SJCRH30 (cell line): ENCODE measurements at regions not wholly inside any gene's neighbourhood (a gene's known extent, or its start where the extent isn't known, plus 50 kb on each side); places are given as distances from the start of the nearest gene placed in this dataset.

Experiments
- DNase-seq, 2 experiments: peaks; one replicate each; pipeline ENCODE4 v3.0.0-alpha.2; 2015 to 2020
- H3K27ac ChIP-seq: fragments of 250-450 bp; sonication (Bioruptor Pico); 2 replicates; pipeline ENCODE4 v1.5.1; 2020; ENCODE audit warnings: mild to moderate bottlenecking, moderate library complexity
- H3K27me3 ChIP-seq: fragments of 250-450 bp; sonication (Bioruptor Pico); 2 replicates; pipeline ENCODE4 v1.5.1; 2020; ENCODE audit warnings: mild to moderate bottlenecking, moderate library complexity
- H3K36me3 ChIP-seq: fragments of 250-450 bp; sonication (Bioruptor Pico); 2 replicates; pipeline ENCODE4 v1.5.1; 2020; ENCODE audit warnings: mild to moderate bottlenecking, moderate library complexity
- H3K4me1 ChIP-seq: fragments of 250-450 bp; sonication (Bioruptor Pico); 2 replicates; pipeline ENCODE4 v1.5.1; 2020; ENCODE audit warnings: mild to moderate bottlenecking, moderate library complexity
- H3K4me3 ChIP-seq: fragments of 250-450 bp; sonication (Bioruptor Pico); 2 replicates; pipeline ENCODE4 v1.5.1; 2020; ENCODE audit warnings: mild to moderate bottlenecking, moderate library complexity
- H3K9me3 ChIP-seq: fragments of 250-450 bp; sonication (Bioruptor Pico); replicated peaks from 2 replicates; pipeline ENCODE4 v1.5.1; 2020; ENCODE audit warnings: mild to moderate bottlenecking, moderate library complexity

DNA sequence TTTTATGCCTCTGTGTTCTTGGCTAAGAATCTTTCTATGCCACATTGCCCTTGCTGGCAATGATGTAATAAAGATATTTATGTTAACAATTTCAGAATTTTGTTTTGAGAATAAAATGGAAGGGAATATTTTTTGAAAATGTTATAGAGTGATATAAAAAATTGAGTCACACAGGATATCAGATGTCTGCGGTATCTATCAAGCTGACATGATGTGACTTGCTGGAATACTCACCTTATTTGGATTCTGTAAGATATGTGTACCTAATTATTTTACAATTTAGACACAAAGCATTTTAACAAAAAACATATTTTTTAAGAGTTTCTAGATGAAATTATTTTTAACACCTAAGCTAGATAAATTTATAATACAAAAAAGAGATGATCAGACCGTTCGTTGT is 660.0 kb upstream of the B3GALT2 start:
- Histone ChIP-seq H3K36me3 (no peaks in the 10 kb centered on the region), H3K4me3 (no peak overlapping the region), H3K27ac (no peak overlapping the region), H3K4me1 (no peaks in the 10 kb centered on the region), H3K27me3 (no peaks in the 10 kb centered on the region), H3K9me3 (no peaks in the 10 kb centered on the region)
- DNase-seq, result no peak

DNA sequence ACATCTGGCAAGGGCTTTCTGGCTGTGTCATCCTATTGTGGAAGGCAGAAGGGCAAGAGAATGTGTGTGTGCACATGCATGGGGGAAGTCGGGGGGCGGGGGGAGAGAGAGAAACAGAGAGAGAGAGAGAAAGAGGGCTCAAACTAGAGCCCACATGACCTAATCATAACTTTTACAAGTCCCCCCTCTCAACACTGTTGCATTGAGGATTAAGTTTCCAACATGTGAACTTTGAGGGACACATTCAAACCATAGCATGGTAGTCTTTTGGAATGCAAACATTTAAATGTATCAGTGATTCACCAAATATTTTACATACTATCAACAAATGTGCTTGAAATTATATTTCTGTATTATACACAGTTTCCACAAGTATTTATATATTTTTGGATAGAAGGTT is 655.4 kb upstream of the B3GALT2 start:
- H3K9me3 ChIP-seq, result no peaks in the 10 kb centered on the region
- no peaks in the 10 kb centered on the region for H3K36me3 ChIP-seq
- no peaks in the 10 kb centered on the region for H3K4me1 ChIP-seq
- no peak overlapping the region for H3K27ac ChIP-seq
- DNase-seq, result no peak
- no peak overlapping the region for H3K4me3 ChIP-seq
- no peaks in the 10 kb centered on the region for H3K27me3 ChIP-seq

DNA sequence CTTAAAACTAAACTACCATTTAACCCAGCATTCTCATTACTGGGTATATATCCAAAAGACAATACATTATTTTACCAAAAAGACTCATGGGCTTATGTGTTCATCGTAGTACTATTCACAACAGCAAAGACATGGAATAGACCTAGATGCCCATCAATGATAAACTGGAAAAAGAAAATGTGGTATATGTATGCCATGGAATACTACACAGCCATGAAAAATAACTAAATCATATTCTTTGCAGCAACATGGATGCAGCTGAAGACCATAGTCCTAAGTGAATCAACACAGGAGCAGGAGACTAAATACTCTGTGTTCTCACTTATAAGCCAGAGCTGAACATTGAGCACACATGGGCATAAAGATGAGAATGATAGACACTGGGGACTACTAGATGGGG is 645.1 kb upstream of the B3GALT2 start:
- H3K27me3 ChIP-seq, result no peaks in the 10 kb centered on the region
- no peaks in the 10 kb centered on the region for H3K9me3 ChIP-seq
- no peaks in the 10 kb centered on the region for H3K4me1 ChIP-seq
- no peak overlapping the region for H3K27ac ChIP-seq
- no peaks in the 10 kb centered on the region for H3K36me3 ChIP-seq
- DNase-seq, result no peak
- no peak overlapping the region for H3K4me3 ChIP-seq

DNA sequence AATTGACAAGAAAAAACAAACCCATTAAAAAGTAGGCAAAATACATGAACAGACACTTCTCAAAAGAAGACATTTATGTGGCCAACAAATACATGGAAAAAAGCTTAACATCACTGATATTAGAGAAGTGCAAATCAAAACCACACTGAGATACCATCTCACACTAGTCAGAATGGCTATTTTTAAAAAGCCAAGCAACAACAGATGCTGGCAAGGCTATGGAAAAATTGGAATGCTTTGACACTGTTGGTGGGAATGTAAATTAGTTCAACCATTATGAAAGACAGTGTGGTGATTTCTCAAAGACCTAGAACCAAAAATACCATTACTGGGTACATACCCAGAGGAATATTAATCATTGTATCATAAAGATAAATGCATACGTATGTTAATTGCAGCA is 641.1 kb upstream of the B3GALT2 start:
- Histone ChIP-seq H3K27ac (no peak overlapping the region), H3K36me3 (no peaks in the 10 kb centered on the region), H3K4me3 (no peak overlapping the region), H3K4me1 (no peaks in the 10 kb centered on the region), H3K27me3 (no peaks in the 10 kb centered on the region), H3K9me3 (no peaks in the 10 kb centered on the region)
- no peak for DNase-seq

DNA sequence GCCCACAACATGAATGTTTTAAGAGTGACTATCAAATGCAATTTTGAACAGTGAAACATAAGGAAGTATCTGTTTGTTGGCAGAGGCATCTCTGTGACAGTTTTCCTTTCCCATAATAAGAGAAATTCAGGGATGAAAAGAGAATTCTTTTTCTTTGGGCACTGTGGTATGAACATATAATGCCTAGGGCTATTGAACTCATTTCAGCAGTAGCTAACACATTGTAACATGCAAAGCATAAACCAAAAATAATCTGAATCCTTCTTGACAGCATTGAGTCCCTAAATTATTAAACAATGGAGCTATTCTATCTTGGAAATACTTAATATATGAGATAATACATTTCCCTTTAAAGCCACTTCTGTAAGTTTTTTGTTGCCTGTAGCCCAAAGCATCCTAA is 633.0 kb upstream of the B3GALT2 start:
- Histone ChIP-seq H3K27me3 (no peaks in the 10 kb centered on the region), H3K4me1 (no peaks in the 10 kb centered on the region), H3K36me3 (no peaks in the 10 kb centered on the region), H3K9me3 (no peaks in the 10 kb centered on the region), H3K27ac (no peak overlapping the region), H3K4me3 (no peak overlapping the region)
- DNase-seq, result no peak

GRCh38 chr1:193807208-193807607 is 620.8 kb upstream of the B3GALT2 start:
- Histone ChIP-seq H3K4me3 (no peak overlapping the region), H3K4me1 (no peaks in the 10 kb centered on the region), H3K9me3 (no peaks in the 10 kb centered on the region), H3K27me3 (no peaks in the 10 kb centered on the region), H3K36me3 (no peaks in the 10 kb centered on the region), H3K27ac (no peak overlapping the region)
- DNase-seq, result no peak

GRCh38 chr1:193806079-193807048 is 620.0 kb upstream of the B3GALT2 start:
- Histone ChIP-seq H3K27me3 (no peaks in the 10 kb centered on the region), H3K36me3 (no peaks in the 10 kb centered on the region), H3K9me3 (no peaks in the 10 kb centered on the region), H3K4me1 (no peaks in the 10 kb centered on the region), H3K27ac (no peak overlapping the region), H3K4me3 (no peak overlapping the region)
- no peak for DNase-seq

DNA sequence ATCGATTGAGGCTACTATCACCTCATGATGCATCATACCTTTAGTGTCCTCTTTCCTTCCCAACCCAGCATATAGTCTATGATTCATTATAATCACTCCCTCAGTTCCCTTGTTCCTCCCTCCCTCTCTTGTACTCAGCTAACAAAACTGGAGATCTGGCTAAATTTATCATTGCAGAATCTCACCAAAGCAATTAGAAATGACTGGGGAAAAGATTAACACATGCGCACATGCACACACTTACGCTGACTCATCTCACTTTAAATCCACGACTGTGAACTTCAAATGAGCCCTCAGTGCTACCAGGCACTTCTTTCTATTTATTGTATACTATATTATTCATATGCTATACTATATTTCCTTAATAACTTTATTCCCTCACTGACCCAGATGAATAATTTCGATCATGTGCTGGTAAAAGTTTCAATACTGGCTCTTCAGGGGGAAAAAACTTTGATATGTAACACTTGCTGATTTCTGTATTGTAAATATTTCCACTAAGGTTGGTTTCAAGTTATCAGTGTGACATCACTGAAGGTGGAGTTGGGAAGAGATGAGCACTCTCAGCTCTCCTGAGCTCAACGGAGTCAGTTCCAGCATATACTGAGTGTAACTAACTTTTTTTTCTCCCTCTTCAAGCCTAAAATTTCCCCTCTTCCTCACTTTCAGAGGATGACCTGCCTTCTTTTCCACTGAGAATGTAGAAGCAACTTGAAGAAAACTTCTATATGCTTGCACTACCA is 613.7 kb upstream of the B3GALT2 start:
- no peak for DNase-seq
- Histone ChIP-seq H3K4me1 (no peaks in the 10 kb centered on the region), H3K4me3 (no peak overlapping the region), H3K27me3 (no peaks in the 10 kb centered on the region), H3K9me3 (no peaks in the 10 kb centered on the region), H3K27ac (no peak overlapping the region), H3K36me3 (no peaks in the 10 kb centered on the region)

GRCh38 chr1:193799371-193799770 is 613.0 kb upstream of the B3GALT2 start:
- H3K4me1 ChIP-seq, result no peaks in the 10 kb centered on the region

GRCh38 chr1:193794239-193794638 is 607.8 kb upstream of the B3GALT2 start:
- no peak for DNase-seq
- H3K27ac ChIP-seq, result no peak overlapping the region
- H3K36me3 ChIP-seq, result no peaks in the 10 kb centered on the region
- no peaks in the 10 kb centered on the region for H3K27me3 ChIP-seq
- no peak overlapping the region for H3K4me3 ChIP-seq
- H3K9me3 ChIP-seq, result no peaks in the 10 kb centered on the region
- no peaks in the 10 kb centered on the region for H3K4me1 ChIP-seq

More at GRCh38 chr1:193799371-193799770, 613.0 kb upstream of the B3GALT2 start:
- Histone ChIP-seq H3K27ac (no peak overlapping the region), H3K4me3 (no peak overlapping the region), H3K27me3 (no peaks in the 10 kb centered on the region), H3K36me3 (no peaks in the 10 kb centered on the region), H3K9me3 (no peaks in the 10 kb centered on the region)
- no peak for DNase-seq

GRCh38 chr1:193791746-193792145 is 605.3 kb upstream of the B3GALT2 start:
- Histone ChIP-seq H3K27me3 (no peaks in the 10 kb centered on the region), H3K27ac (no peak overlapping the region), H3K4me3 (no peak overlapping the region), H3K9me3 (no peaks in the 10 kb centered on the region), H3K4me1 (no peaks in the 10 kb centered on the region), H3K36me3 (no peaks in the 10 kb centered on the region)
- DNase-seq, result no peak

GRCh38 chr1:193787061-193787460 is 600.6 kb upstream of the B3GALT2 start:
- DNase-seq, result no peak
- Histone ChIP-seq H3K27me3 (no peaks in the 10 kb centered on the region), H3K27ac (no peak overlapping the region), H3K36me3 (no peaks in the 10 kb centered on the region), H3K4me3 (no peak overlapping the region), H3K4me1 (no peaks in the 10 kb centered on the region), H3K9me3 (no peaks in the 10 kb centered on the region)

GRCh38 chr1:193785850-193786420 is 599.5 kb upstream of the B3GALT2 start:
- no peaks in the 10 kb centered on the region for H3K9me3 ChIP-seq
- no peak for DNase-seq
- no peak overlapping the region for H3K4me3 ChIP-seq
- H3K27ac ChIP-seq, result no peak overlapping the region
- no peaks in the 10 kb centered on the region for H3K36me3 ChIP-seq
- H3K4me1 ChIP-seq, result no peaks in the 10 kb centered on the region
- H3K27me3 ChIP-seq, result no peaks in the 10 kb centered on the region

DNA sequence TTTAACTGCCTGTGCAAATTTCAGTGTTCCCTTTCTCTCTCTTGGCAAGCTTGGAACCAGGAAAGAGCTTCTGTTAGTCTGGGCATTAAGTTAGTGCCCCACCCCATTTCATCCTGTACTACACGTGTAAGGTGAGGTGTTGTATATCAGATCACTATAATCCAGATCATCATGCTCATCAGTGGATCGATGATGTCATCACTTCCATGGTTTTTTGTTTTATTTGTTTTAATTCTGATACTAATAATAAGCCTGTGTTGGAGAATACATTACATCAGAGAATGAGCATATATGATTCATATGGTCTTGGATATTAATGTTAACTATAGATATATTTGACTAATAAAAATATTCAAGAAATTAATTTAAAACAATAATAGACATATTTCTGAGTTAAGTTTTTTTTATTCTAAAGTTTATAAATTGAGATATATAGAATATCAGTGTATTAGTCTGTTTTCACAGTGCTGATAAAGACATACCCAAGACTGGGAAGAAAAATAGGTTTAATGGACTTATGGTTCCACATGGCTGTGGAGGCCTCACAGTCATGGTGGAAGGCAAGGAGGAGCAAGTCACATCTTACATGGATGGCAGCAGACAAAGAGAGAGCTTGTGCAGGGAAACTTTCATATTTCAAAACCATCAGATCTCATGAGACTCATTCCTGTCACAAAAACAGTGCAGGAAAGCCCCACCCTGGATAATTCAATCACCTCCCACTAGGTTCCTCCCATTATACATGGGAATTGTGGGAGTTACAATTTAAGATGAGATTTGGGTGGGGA is 588.3 kb upstream of the B3GALT2 start:
- H3K27me3 ChIP-seq, result no peaks in the 10 kb centered on the region
- no peaks in the 10 kb centered on the region for H3K4me1 ChIP-seq
- H3K36me3 ChIP-seq, result no peaks in the 10 kb centered on the region
- no peak overlapping the region for H3K4me3 ChIP-seq
- no peak overlapping the region for H3K27ac ChIP-seq
- DNase-seq, result no peak
- H3K9me3 ChIP-seq, result no peaks in the 10 kb centered on the region
